Hepatocyte (in vitro differentiated cells): ENCODE measurements at regions not wholly inside any gene's neighbourhood (a gene's known extent, or its start where the extent isn't known, plus 50 kb on each side); places are given as distances from the start of the nearest gene placed in this dataset.

ENCODE experiments used
- DNase-seq: peaks from one replicate; pipeline ENCODE4 v3.0.0-alpha.2; 2016; ENCODE audit warnings: low spot score
- H2AFZ ChIP-seq: fragments of 200-600 bp; sonication (generic); 2 replicates; pipeline ENCODE4 v1.6.0; 2016; ENCODE audit warnings: antibody characterized with exemption, mild to moderate bottlenecking
- H3K27ac ChIP-seq: fragments of 200-600 bp; sonication (generic); 2 replicates; pipeline ENCODE4 v1.5.1; 2016; ENCODE audit warnings: mild to moderate bottlenecking
- H3K27me3 ChIP-seq: fragments of 200-600 bp; sonication (generic); 2 replicates; pipeline ENCODE4 v1.6.1; 2016
- H3K36me3 ChIP-seq: fragments of 200-600 bp; sonication (generic); replicated peaks from 2 replicates; pipeline ENCODE4 v1.5.1; 2016; ENCODE audit warnings: low read depth; ENCODE audit not compliant: insufficient read depth
- H3K4me1 ChIP-seq: fragments of 200-600 bp; sonication (generic); 2 replicates; pipeline ENCODE4 v1.5.1; 2016; ENCODE audit warnings: mild to moderate bottlenecking, moderate library complexity; ENCODE audit not compliant: insufficient read depth
- H3K4me2 ChIP-seq: fragments of 200-600 bp; sonication (generic); 2 replicates; pipeline ENCODE4 v1.6.0; 2016
- H3K4me3 ChIP-seq: fragments of 200-600 bp; sonication (generic); 2 replicates; pipeline ENCODE4 v1.5.1; 2016; ENCODE audit warnings: mild to moderate bottlenecking
- H3K79me2 ChIP-seq: fragments of 200-600 bp; sonication (generic); 2 replicates; pipeline ENCODE4 v1.6.0; 2017; ENCODE audit warnings: mild to moderate bottlenecking
- H3K9me2 ChIP-seq: fragments of 200-600 bp; sonication (generic); replicated peaks from 2 replicates; pipeline ENCODE4 v1.6.0; 2017; ENCODE audit warnings: mild to moderate bottlenecking; ENCODE audit not compliant: insufficient read depth
- H3K9me3 ChIP-seq: fragments of 200-600 bp; sonication (generic); 2 replicates; pipeline ENCODE4 v1.5.1; 2016; ENCODE audit warnings: low read depth, mild to moderate bottlenecking
- H4K20me1 ChIP-seq: fragments of 200-600 bp; sonication (generic); 2 replicates; pipeline ENCODE4 v1.6.0; 2016; ENCODE audit warnings: mild to moderate bottlenecking; ENCODE audit not compliant: insufficient read depth, poor library complexity, severe bottlenecking
- CTCF ChIP-seq: fragments of 200-600 bp; sonication (generic); IDR thresholded peaks from 2 replicates; pipeline ENCODE4 v1.5.1; 2016; ENCODE audit warnings: antibody characterized with exemption, mild to moderate bottlenecking; ENCODE audit not compliant: poor library complexity
- EZH2 ChIP-seq: fragments of 200-600 bp; sonication (generic); IDR thresholded peaks from 2 replicates; pipeline ENCODE4 v1.6.1; 2016; ENCODE audit warnings: antibody characterized with exemption, mild to moderate bottlenecking, borderline replicate concordance
- EZH2phosphoT487 ChIP-seq: fragments of 200-600 bp; sonication (generic); IDR thresholded peaks from one replicate; pipeline ENCODE4 v1.6.1; 2018; ENCODE audit warnings: antibody characterized with exemption, mild to moderate bottlenecking, low read depth, moderate library complexity; ENCODE audit not compliant: unreplicated experiment, severe bottlenecking
- WGBS: methylation state at CpG from one replicate; pipeline ENCODE4 v1.1.6; 2016; ENCODE audit warnings: low lambda C conversion rate; ENCODE audit errors: missing lambda C conversion rate; 5-methylcytosine and 5-hydroxymethylcytosine counted together

GRCh38 chr2:12066986-12067385, 320.6 kb downstream of the LPIN1 start:
- Histone ChIP-seq H3K36me3 (no peaks in the 10 kb centered on the region), H3K4me1 (peaks cover 4% of the 10 kb centered on the region), H3K79me2 (no peaks in the 10 kb centered on the region), H4K20me1 (no peaks in the 10 kb centered on the region), H3K4me3 (no peak overlapping the region), H3K9me3 (no peaks in the 10 kb centered on the region), H2AFZ (no peak overlapping the region), H3K27me3 (no peaks in the 10 kb centered on the region), H3K27ac (no peak overlapping the region), H3K9me2 (no peaks in the 10 kb centered on the region), H3K4me2 (no peak overlapping the region)
- TF ChIP-seq CTCF (no peak), EZH2phosphoT487 (no peak), EZH2 (no peak)
- no peak for DNase-seq
- WGBS: 100% methylated on average over 1 of the region's 1 CpG

- no peak overlapping the region for H3K27ac ChIP-seq
- no peaks in the 10 kb centered on the region for H3K79me2 ChIP-seq
- DNase-seq: no peak
- no peak overlapping the region for H3K4me2 ChIP-seq
- no peaks in the 10 kb centered on the region for H4K20me1 ChIP-seq
- H3K9me2 ChIP-seq: no peaks in the 10 kb centered on the region
- no peaks in the 10 kb centered on the region for H3K27me3 ChIP-seq
- no peak overlapping the region for H3K4me3 ChIP-seq
- no peaks in the 10 kb centered on the region for H3K36me3 ChIP-seq
- no peak overlapping the region for H2AFZ ChIP-seq
- TF ChIP-seq EZH2phosphoT487: no peak
- H3K9me3 ChIP-seq: no peaks in the 10 kb centered on the region
- H3K4me1 ChIP-seq: peaks cover 4% of the 10 kb centered on the region
- WGBS: 62% methylated on average over 6 of the region's 6 CpGs
Measured at GRCh38 chr2:12068796-12069538, 322.5 kb downstream of the LPIN1 start.

GRCh38 chr2:12070153-12070552, 323.7 kb downstream of the LPIN1 start:
- no peak overlapping the region for H3K4me2 ChIP-seq
- H3K4me3 ChIP-seq: no peak overlapping the region
- TF ChIP-seq EZH2phosphoT487: no peak
- TF ChIP-seq CTCF: no peak
- TF ChIP-seq EZH2: no peak
- no peak overlapping the region for H3K27ac ChIP-seq
- no peaks in the 10 kb centered on the region for H3K9me3 ChIP-seq
- H4K20me1 ChIP-seq: no peaks in the 10 kb centered on the region
- H3K79me2 ChIP-seq: no peaks in the 10 kb centered on the region
- H3K36me3 ChIP-seq: no peaks in the 10 kb centered on the region
- peaks cover 4% of the 10 kb centered on the region for H3K4me1 ChIP-seq
- DNase-seq: no peak
- no peaks in the 10 kb centered on the region for H3K27me3 ChIP-seq
- 38% methylated on average over 2 of the region's 2 CpGs for WGBS
- H3K9me2 ChIP-seq: no peaks in the 10 kb centered on the region
- H2AFZ ChIP-seq: no peak overlapping the region

- no peak for DNase-seq
- H2AFZ ChIP-seq: no peak overlapping the region
- no peaks in the 10 kb centered on the region for H4K20me1 ChIP-seq
- 62% methylated on average over 4 of the region's 4 CpGs for WGBS
- no peaks in the 10 kb centered on the region for H3K27me3 ChIP-seq
- no peaks in the 10 kb centered on the region for H3K36me3 ChIP-seq
- peaks cover 4% of the 10 kb centered on the region for H3K4me1 ChIP-seq
- H3K4me3 ChIP-seq: no peak overlapping the region
- H3K27ac ChIP-seq: no peak overlapping the region
- H3K9me2 ChIP-seq: no peaks in the 10 kb centered on the region
- no peak for TF ChIP-seq CTCF
- no peaks in the 10 kb centered on the region for H3K9me3 ChIP-seq
- H3K4me2 ChIP-seq: no peak overlapping the region
- H3K79me2 ChIP-seq: no peaks in the 10 kb centered on the region
Measured at GRCh38 chr2:12070581-12070980, 324.1 kb downstream of the LPIN1 start.
